Posterior vena cava (tissue), 2 donors: ENCODE measurements at regions not wholly inside any gene's neighbourhood (a gene's known extent, or its start where the extent isn't known, plus 50 kb on each side); places are given as distances from the start of the nearest gene placed in this dataset.
A peak's percentile ranks its signal among the peaks of the same experiment; 100 is the strongest.

Source experiments
- DNase-seq: peaks from one replicate; pipeline ENCODE4 v3.0.0-alpha.2; 2020; ENCODE audit warnings: low spot score
- intact Hi-C, 2 donors: fragments of 100-400 bp; cut with DNase I; formaldehyde crosslinking; loops; one replicate each; pipeline versions ENCODE4 v1.14.1 to v1.14.2; 2022 to 2023
- donor health status: DM: yes; HTN: yes; CAD: no.
- donor health status: DM: yes; HTN: yes; CAD: no.

DNA sequence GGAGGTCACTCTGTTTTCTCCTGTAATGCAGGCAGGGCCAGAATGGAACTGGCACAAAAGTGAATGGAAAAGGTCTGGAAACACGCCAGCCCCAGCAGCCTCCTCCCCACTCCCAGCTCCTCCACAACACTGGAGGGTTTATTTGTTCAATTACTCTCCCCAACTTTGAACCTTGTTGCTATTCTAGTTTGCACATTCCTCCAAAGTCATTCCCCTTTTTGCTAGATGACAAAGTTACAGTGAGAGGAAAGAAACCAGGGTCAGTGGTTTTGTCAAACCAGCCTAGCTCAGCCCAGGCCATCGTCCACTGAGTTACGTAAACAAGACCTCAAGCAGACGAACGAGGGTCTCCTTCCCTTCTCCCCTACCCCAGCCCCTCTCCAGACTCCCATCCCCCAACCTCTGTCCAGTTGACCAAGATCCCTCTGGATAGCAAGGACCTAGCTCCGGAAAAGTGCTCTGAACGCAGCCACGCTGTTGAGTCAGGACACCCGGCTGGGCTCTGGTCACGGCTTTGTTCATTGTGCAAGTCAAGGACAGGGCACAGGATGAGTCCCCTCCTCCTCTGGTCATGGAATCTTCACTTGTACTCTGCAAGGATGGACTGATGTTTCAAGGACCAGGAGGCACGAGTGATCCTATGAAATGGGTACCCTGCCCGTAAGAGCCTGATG lies 180.0 kb downstream of the USP12 start:
- peak; percentile 66 for DNase-seq
- intact Hi-C loops: loop anchor here in 1 of 2 donors (5.0 kb wide), 1 partner anchor 181 kb away; the partner anchor contains the start of gene USP12

DNA sequence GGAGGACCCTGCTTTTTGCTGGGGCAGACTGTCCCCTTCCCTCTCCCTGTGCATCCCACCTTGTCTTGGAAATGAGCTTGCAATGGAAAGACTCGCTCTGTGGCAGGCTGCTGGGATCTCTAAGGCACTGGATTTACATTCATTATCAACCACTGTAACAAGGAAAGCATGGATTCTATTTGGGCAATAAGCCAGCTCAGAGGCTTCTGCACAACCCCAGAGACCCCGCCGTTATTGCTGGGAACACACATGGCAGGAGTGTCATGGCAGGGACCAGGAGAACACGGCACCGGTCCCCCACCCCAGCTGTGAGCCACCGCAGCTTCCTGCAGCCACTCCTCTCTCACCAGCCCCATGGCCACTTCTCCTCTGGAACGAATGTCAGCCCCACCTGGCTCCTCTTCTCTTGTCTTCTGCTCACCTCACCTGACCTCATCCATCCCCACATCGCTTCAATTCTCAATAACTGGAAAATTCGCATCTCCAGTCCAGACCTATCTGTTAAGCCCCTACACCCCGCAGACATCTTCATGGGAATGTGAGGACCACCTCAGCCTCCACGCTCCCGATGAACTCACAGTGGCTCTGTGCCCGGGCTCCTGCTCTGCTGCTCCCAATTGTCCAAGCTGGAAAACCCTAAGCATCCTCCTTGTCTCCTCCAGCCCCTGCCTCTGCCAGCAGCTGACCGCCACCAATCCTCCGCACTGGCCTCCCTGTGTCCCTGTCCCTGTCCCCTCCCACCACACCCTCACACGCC lies 181.5 kb downstream of the USP12 start:
- no peak for DNase-seq
- intact Hi-C loops: loop anchor here (5.0 to 10.0 kb wide), 5 partner anchors 182 to 367 kb away; partner anchors contain the start of genes RASL11A (in 1 of the 2) and USP12 (in 1 of the 2)

DNA sequence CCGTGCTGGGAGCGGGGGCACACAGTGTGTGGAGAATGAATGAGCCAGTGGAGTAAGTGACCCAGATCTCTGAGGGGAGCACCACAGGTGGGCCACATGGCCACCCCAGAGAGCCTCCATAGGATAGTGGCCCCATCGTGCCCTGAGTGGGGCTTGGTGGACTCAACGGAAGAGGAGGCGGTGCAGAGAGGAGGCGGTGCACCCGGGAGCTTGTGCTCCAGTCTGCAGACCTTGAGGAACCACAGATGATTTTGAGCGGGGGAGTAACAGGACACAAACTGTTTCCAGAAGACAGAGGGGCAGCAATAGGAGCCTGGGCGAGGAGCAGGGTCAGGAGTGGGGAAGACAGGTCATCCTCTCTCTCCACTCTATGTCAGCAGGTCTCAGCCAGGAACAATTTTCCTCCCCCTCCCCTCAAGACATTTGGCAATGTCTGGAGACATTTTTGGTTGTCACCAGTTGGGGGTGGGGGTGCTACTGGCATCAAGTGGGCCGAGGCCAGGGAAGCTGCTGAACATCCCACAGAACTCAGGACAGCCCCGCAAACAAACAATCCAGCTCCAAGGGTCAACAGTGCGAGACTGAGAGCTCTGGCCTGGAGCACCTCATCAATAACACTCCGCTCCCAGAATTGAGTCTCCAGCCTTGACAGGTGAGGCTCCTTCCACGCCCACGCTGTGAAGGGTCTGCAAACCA lies 182.2 kb downstream of the USP12 start:
- intact Hi-C loops: loop anchor here (5.0 to 10.0 kb wide), 4 partner anchors 285 to 368 kb away; partner anchors contain the start of gene RASL11A (in 1 of the 2)
- no peak for DNase-seq

DNA sequence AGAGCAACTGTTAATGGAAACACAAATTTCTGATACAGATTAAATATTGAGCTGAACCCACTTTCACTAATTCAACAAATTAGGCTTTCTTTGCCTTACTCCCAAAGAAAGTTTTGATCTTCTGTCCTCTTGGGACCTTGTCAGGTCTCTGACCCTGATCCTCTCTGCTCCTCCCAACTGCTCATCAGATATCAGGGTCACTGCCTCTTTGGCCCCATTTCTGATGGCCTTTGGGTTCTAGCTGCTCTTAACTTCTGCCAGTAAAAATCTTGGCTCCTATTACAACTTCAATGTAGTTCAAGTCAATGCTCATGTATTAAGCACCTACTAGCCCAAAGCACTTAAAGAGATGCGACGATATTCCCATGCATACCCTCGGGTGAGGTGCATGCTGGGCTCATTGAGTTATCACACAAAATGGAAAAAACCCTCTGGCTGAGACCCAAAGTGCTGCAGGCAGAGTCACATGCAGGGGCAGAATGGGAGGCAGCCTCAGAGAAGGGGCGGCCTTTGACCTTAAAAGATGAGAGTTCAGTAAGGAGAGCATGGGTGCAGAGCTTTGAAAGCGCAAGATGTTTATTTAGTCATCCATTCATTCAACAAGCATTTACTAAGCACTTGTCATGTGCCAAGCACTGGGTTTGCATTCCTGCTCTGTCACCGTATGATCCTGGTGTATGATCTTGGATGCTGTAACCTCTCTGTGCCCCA lies 183.4 kb downstream of the USP12 start:
- DNase-seq: no peak
- intact Hi-C loops: loop anchor here (5.0 to 10.0 kb wide), 4 partner anchors 287 to 369 kb away; partner anchors contain the start of gene RASL11A (in 1 of the 2)

DNA sequence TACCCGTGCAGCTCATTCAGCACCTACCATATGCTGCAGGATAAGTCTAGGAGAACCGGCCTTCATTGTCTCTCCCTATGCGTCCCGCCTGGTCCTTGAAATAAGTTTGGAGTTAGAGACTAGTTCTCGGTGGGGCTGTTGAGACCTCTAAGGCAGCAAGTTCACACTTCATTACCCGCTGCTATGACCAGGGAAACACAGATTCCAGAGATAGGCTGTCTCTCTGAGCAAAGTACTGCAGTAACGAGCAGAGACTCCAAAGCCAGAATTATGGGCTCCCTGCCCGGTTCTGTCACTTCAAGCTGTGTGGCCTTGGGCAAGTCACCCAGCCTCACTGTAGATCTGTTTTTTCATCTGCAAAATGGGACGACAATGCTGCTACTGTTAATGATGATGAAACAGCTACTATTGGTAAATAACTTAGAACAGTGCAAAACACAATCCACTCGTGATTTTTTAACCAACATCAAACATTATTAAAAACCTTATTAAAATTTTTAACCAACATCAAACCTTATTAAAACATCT lies 184.1 kb downstream of the USP12 start:
- DNase-seq: peak; percentile 36
- intact Hi-C loops: loop anchor here (5.0 to 10.0 kb wide), 4 partner anchors 287 to 370 kb away; partner anchors contain the start of gene RASL11A (in 1 of the 2)

DNA sequence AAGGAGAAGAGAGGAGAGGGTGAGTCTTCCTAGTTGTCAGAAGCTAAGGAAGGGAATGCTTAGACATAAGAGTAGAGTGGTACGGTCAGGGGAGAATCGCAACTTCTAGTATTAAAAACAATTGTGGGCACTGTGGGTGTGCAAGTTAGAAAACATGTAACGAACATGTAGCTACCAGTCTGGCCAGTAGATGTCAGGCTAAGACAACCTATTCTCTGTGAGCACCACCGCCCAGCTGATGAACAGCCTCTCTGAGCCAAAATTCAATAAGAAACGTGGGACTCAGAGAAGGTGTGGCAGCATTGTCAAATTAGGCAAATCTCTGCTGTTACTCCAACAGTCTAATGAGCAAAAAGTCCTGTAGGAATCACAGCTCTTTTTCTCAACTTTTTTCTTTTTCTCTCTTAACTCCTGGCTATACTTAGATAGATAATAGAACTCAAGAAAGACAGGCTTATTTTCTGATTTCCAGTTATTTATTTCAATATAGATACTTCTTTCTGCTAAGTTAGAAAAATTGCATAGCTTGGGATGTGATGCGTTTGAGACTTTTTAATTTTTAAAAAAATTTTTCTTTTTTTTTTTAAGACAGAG lies 186.2 kb downstream of the USP12 start:
- intact Hi-C loops: loop anchor here (5.0 to 10.0 kb wide), 4 partner anchors 289 to 372 kb away; partner anchors contain the start of gene RASL11A (in 1 of the 2)
- peak; percentile 72 for DNase-seq

DNA sequence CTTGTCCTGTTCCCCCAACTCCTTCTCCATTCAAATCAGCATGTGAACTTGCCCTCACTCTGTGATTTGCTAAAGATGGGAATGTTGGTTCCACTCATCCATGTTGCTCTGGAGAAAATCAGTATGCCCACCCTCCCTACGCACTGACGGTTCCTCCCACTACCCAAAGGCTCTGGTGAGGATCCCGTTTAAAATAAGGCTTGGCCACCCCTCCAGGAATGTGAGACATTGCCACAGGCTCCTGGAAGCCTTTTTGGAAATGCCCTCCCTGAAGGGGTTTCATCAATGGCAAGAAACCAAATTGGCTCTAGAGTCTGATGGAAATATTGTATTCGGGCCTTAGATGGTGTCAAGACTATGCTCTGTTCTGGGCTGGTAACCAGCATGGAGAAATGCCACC lies 187.3 kb downstream of the USP12 start:
- intact Hi-C loops: loop anchor here in 1 of 2 donors (10.0 kb wide), 2 partner anchors 290 to 370 kb away; partner anchors contain the start of gene RASL11A
- DNase-seq: peak; percentile 10

DNA sequence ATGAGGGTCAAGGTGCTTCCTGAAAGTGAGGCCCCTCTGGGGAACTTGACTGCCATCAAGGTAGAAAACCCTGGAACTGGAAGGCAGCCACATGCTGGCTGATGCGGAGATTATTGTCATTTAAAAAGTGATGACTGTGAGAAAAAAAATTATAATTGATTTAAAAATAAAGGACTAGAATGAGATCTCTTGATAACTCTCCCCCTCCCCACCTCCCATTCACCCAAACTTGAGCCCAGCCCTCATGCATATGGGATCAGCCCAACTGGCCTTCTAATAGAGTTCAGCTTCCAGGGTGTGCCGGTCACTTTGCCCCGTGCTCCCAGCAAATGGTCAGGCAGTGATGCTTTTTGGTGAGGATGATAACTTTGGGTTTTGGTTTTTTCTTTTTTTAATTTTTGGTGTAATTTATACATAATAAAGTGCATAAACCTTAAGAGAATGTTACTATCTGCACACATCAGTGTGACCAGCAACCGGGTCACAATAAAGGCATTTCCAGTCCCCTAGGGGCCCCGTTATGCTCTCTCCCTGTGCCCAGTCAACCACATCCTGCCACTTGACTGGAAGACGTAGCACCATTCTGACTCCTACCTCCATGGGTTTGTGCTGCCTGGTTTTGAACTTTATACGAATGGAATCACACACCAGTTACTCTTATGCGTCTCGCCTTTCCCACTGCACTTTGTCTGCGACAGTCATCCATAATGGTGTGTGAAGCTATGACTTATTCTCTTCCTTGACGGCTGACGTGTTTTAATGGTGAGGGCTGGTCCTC lies 187.9 kb downstream of the USP12 start:
- intact Hi-C loops: loop anchor here in 1 of 2 donors (10.0 kb wide), 2 partner anchors 291 to 371 kb away; partner anchors contain the start of gene RASL11A
- DNase-seq: peak; percentile 64

DNA sequence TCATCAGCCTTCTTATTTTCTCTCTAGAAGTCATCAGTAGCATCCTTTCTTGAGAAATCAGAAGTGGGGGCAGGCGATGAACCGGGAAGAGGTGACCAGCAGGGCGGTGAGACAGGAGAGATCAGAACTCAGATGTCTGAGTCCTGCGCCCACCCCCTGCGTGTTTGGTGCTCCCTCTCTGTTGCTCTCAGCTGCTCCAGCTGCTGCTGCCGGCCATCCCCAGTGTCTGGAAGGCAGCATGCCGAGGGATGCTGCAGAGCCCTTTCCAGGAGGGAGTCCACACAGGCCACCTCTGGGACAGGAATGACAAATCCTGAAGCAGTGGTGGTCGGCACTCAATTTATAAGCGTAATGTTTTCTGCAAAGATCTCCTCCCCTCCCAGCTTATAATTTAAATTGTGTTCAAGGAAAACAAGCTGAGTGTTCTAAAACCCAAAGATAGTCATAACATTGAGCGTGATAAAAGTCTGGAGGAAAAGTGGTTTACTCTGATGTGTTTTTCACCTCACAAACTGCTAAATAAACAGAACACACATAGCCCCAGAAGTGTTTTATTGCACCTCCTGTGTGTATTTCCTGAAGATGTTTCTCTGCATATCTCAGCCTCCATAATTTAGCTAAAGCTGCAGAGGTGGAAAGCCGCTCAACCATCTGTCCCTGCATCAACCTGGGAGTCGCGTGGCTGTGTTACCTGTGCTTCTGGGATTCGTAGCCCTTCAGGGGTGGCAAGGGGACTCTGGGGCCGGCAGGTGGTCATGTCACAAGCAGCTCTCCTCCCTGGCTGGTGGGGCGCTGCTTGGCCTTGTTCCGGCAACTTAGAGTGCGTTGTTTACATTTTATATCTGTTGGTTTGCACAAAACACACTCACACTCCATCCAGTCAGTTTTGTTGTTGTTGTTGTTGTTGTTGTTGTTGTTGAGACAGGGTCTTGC lies 191.2 kb downstream of the USP12 start:
- DNase-seq: peak; percentile 74
- intact Hi-C loops: loop anchor here in 1 of 2 donors (10.0 kb wide), 2 partner anchors 294 to 374 kb away; partner anchors contain the start of gene RASL11A

DNA sequence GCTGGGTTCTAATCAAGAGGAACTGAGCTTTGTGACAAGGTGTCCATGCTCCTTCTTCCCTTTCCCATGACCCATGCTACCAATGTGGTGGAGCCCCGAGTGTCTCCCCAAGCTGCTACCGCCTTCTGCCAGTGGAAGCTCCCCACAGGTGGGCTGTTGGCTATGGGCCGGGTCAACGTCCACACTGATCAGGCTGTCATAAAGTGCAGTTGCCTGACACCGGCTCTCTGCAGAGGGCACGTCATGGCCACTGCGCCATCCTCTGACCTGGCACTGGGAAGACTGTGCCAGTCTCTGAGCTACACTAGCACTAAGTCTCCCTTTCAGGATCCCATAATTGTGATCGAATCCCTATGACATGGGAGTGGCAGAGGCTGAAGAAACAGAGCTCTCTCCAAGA lies 192.3 kb downstream of the USP12 start:
- intact Hi-C loops: no loop called here
- peak; percentile 69 for DNase-seq

DNA sequence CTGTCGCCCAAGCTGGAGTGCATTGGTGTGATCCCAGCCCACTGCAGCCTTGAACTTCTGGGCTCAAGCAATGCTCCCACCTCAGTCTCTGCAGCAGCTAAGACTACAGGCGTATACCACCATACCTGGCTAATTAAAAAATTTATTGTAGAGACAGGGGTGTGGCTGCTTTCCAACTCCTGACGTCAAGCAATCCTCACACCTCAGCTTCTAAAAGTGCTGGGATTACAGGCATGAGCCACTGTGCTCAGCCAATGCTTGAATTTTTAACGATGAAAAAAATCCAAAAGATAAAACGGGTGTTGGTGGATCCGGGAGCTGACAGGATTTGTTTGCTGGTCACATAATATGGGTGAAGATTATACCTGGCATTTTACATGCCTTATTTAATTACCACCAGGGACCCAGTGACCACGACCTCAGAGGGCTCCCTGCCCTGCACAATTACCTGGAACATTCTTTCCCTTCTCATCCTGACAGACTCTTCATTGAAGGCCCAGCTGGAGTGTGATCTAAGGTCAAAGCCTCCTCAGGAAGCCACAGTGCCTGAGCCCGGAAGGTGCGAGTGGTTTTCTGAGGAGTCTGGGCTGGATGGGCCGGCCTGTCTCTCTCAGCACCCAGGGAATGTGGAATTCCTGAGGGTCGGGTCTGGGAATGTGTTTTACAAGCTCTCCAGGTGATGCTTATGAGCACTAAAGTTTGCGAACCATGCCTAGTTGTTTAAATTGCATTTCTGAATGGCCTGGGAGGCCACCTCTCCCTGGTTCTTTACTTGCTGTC lies 193.3 kb downstream of the USP12 start:
- intact Hi-C loops: no loop called here
- DNase-seq: peak; percentile 9

DNA sequence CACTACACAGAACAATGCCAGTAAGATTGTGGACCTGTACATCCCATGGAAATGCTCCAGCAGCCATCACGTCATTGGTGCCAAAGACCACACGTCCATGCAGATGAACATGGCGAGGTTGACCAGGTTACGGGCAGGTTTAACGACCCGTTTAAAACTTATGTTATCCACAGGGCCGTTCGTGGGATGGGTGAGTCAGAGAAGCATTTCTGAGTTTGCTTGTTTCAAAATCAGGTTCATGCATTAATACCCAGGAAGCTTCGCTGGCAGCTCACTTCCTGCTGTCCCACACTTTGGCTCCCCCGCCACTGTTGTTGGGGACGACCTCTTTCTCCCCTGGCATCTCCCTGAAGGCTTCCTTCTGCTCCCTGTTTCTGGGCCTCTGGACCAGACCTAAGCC lies 194.1 kb downstream of the USP12 start:
- DNase-seq: peak; percentile 43
- intact Hi-C loops: no loop called here

DNA sequence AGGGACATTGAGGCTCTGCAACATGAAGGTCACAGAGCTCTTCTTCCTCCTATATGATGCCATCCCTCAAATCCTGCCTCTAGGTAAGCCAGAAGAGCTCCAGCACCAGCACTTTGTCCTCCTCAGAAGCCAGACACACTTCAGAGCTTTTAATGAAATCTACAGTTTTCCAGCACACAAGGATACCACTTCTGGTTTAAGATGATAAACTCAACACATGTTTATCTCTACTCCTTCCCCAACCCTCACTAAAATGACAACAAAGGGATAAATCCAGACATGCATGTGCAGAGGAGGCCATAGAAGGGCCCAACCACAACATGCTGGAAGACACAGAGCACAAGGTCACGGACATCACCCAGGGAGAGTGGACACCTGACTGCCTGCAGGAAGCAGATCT lies 195.3 kb downstream of the USP12 start:
- no peak for DNase-seq
- intact Hi-C loops: no loop called here

DNA sequence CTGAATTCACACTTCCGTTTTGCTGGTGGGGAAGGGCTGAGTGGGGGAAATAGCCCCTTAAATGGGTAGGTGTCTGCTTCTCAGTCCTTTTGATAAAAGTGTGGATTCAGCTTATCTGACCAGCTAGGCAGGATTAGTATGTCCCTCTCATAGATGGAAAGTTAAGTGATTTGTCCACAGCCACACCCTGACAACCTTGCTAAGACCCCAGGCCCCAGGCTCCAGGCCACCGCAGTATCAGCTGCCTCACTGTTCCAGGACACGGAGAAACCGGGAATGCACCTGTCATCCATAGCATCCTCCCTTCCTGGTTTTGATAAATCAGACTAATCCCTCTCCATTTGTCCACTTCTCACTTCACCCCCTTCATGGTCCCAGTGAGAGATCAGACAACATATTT lies 197.7 kb downstream of the USP12 start:
- no peak for DNase-seq
- intact Hi-C loops: no loop called here

DNA sequence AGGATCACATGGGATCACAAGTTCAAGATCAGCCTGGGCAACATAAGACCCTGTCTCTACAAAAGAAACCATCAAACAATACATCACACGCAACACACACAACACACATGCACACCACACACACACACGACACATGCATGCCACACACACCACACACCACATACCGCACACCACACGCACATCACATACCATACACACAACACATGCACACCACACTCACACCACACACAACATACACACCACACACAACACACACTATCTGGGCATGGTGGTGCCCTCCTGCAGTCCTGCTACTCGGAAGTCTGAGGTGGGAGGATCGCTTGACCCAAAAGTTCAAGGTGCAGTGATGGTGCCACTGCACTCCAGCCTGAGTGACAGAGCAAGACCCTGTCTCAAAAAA lies 198.3 kb downstream of the USP12 start:
- intact Hi-C loops: no loop called here
- DNase-seq: peak; percentile 11
